Stomach smooth muscle (tissue), 2 donors: ENCODE measurements at regions not wholly inside any gene's neighbourhood (a gene's known extent, or its start where the extent isn't known, plus 50 kb on each side); places are given as distances from the start of the nearest gene placed in this dataset.

ENCODE experiments used
- H3K27ac ChIP-seq: one replicate; pipeline ENCODE4 v1.7.0; 2013; ENCODE audit warnings: mild to moderate bottlenecking, low read length, inconsistent platforms
- H3K27me3 ChIP-seq, 2 donors: one replicate each; pipeline ENCODE4 v1.7.0; 2013; ENCODE audit warnings: low read length in 2 of 2; ENCODE audit not compliant: insufficient read depth in 2 of 2, control insufficient read depth in 1 of 2
- H3K36me3 ChIP-seq, 2 donors: one replicate each; pipeline ENCODE4 v1.7.0; 2013; ENCODE audit warnings: low read length in 2 of 2; ENCODE audit not compliant: control insufficient read depth in 2 of 2, insufficient read depth in 2 of 2
- H3K4me1 ChIP-seq: one replicate; pipeline ENCODE4 v1.7.0; 2013; ENCODE audit warnings: low read length; ENCODE audit not compliant: control insufficient read depth, insufficient read depth
- H3K4me3 ChIP-seq, 2 donors: one replicate each; pipeline ENCODE4 v1.7.0; 2013; ENCODE audit warnings: low read length in 2 of 2
- H3K9ac ChIP-seq, 2 donors: one replicate each; pipeline ENCODE4 v1.7.0; 2013; ENCODE audit warnings: low read length in 2 of 2, mild to moderate bottlenecking in 1 of 2
- H3K9me3 ChIP-seq, 2 donors: one replicate each; pipeline ENCODE4 v1.7.0; 2013; ENCODE audit warnings: low read length in 2 of 2; ENCODE audit not compliant: control insufficient read depth in 2 of 2
- donor health status: healthy.
- donor health status: Pancreatic carcinoma.

GRCh38 chr4:123455360-123455759, 58.8 kb downstream of the SPRY1 start:
- Histone ChIP-seq H3K4me3 (no peak overlapping the region), H3K36me3 (no peaks in the 10 kb centered on the region), H3K9ac (no peak overlapping the region)

GRCh38 chr4:123462007-123462406, 65.4 kb downstream of the SPRY1 start:
- H3K9me3 ChIP-seq, result no peaks in the 10 kb centered on the region
- H3K27ac ChIP-seq, result no peak overlapping the region
- H3K4me3 ChIP-seq, result no peak overlapping the region
- no peaks in the 10 kb centered on the region for H3K36me3 ChIP-seq
- no peaks in the 10 kb centered on the region for H3K27me3 ChIP-seq
- no peak overlapping the region for H3K9ac ChIP-seq
- H3K4me1 ChIP-seq, result no peaks in the 10 kb centered on the region

More at GRCh38 chr4:123455360-123455759, 58.8 kb downstream of the SPRY1 start:
- Histone ChIP-seq H3K27ac (no peak overlapping the region), H3K9me3 (no peaks in the 10 kb centered on the region), H3K27me3 (no peaks in the 10 kb centered on the region), H3K4me1 (no peaks in the 10 kb centered on the region)

- Histone ChIP-seq H3K27me3 (no peaks in the 10 kb centered on the region), H3K36me3 (no peaks in the 10 kb centered on the region), H3K4me1 (no peaks in the 10 kb centered on the region), H3K27ac (no peak overlapping the region), H3K9ac (no peak overlapping the region), H3K4me3 (no peak overlapping the region), H3K9me3 (no peaks in the 10 kb centered on the region)
Observed at GRCh38 chr4:123463869-123464268, 67.3 kb downstream of the SPRY1 start.

GRCh38 chr4:123465416-123465815, 68.8 kb downstream of the SPRY1 start:
- H3K27ac ChIP-seq, result no peak overlapping the region
- no peaks in the 10 kb centered on the region for H3K4me1 ChIP-seq
- no peak overlapping the region for H3K4me3 ChIP-seq
- H3K27me3 ChIP-seq, result no peaks in the 10 kb centered on the region
- no peak overlapping the region for H3K9ac ChIP-seq
- no peaks in the 10 kb centered on the region for H3K9me3 ChIP-seq
- H3K36me3 ChIP-seq, result no peaks in the 10 kb centered on the region

- Histone ChIP-seq H3K27me3 (no peaks in the 10 kb centered on the region), H3K9me3 (no peaks in the 10 kb centered on the region), H3K27ac (no peak overlapping the region), H3K36me3 (no peaks in the 10 kb centered on the region), H3K9ac (no peak overlapping the region), H3K4me3 (no peak overlapping the region), H3K4me1 (no peaks in the 10 kb centered on the region)
Observed at GRCh38 chr4:123466080-123466785, 69.6 kb downstream of the SPRY1 start.

GRCh38 chr4:123468479-123469031, 72.0 kb downstream of the SPRY1 start:
- H3K36me3 ChIP-seq, result no peaks in the 10 kb centered on the region
- H3K9ac ChIP-seq, result no peak overlapping the region
- no peak overlapping the region for H3K27ac ChIP-seq
- no peak overlapping the region for H3K4me3 ChIP-seq
- no peaks in the 10 kb centered on the region for H3K27me3 ChIP-seq
- H3K4me1 ChIP-seq, result no peaks in the 10 kb centered on the region
- no peaks in the 10 kb centered on the region for H3K9me3 ChIP-seq

- no peaks in the 10 kb centered on the region for H3K36me3 ChIP-seq
- H3K9ac ChIP-seq, result no peak overlapping the region
- no peak overlapping the region for H3K4me3 ChIP-seq
- no peaks in the 10 kb centered on the region for H3K4me1 ChIP-seq
- H3K27me3 ChIP-seq, result no peaks in the 10 kb centered on the region
- H3K9me3 ChIP-seq, result no peaks in the 10 kb centered on the region
- H3K27ac ChIP-seq, result no peak overlapping the region
Observed at GRCh38 chr4:123469245-123469644, 72.7 kb downstream of the SPRY1 start.

- H3K9me3 ChIP-seq, result no peaks in the 10 kb centered on the region
- H3K27ac ChIP-seq, result no peak overlapping the region
- H3K4me1 ChIP-seq, result no peaks in the 10 kb centered on the region
- H3K4me3 ChIP-seq, result no peak overlapping the region
- no peak overlapping the region for H3K9ac ChIP-seq
- H3K27me3 ChIP-seq, result no peaks in the 10 kb centered on the region
- no peaks in the 10 kb centered on the region for H3K36me3 ChIP-seq
Observed at GRCh38 chr4:123469696-123470095, 73.1 kb downstream of the SPRY1 start.

- H3K27ac ChIP-seq, result no peak overlapping the region
- H3K36me3 ChIP-seq, result no peaks in the 10 kb centered on the region
- H3K9ac ChIP-seq, result no peak overlapping the region
- no peaks in the 10 kb centered on the region for H3K4me1 ChIP-seq
- no peaks in the 10 kb centered on the region for H3K9me3 ChIP-seq
- H3K4me3 ChIP-seq, result no peak overlapping the region
- H3K27me3 ChIP-seq, result no peaks in the 10 kb centered on the region
Observed at GRCh38 chr4:123470640-123471039, 74.0 kb downstream of the SPRY1 start.

- no peaks in the 10 kb centered on the region for H3K4me1 ChIP-seq
- no peaks in the 10 kb centered on the region for H3K36me3 ChIP-seq
- H3K9ac ChIP-seq, result no peak overlapping the region
- no peak overlapping the region for H3K4me3 ChIP-seq
- no peaks in the 10 kb centered on the region for H3K27me3 ChIP-seq
- no peak overlapping the region for H3K27ac ChIP-seq
- no peaks in the 10 kb centered on the region for H3K9me3 ChIP-seq
Observed at GRCh38 chr4:123471655-123472369, 75.2 kb downstream of the SPRY1 start.

- no peaks in the 10 kb centered on the region for H3K4me1 ChIP-seq
- no peaks in the 10 kb centered on the region for H3K27me3 ChIP-seq
- H3K36me3 ChIP-seq, result no peaks in the 10 kb centered on the region
- H3K4me3 ChIP-seq, result no peak overlapping the region
- H3K9me3 ChIP-seq, result no peaks in the 10 kb centered on the region
- H3K27ac ChIP-seq, result no peak overlapping the region
- H3K9ac ChIP-seq, result no peak overlapping the region
Observed at GRCh38 chr4:123474817-123475216, 78.2 kb downstream of the SPRY1 start.
